Naive thymus-derived CD4-positive, alpha-beta T cell (primary cell): ENCODE measurements at regions not wholly inside any gene's neighbourhood (a gene's known extent, or its start where the extent isn't known, plus 50 kb on each side); places are given as distances from the start of the nearest gene placed in this dataset.

ENCODE experiments used
- ATAC-seq: fragments of 150-1000 bp; cut with Tn5 transposase; 2 replicates; pipeline ENCODE4 v1.10.0; 2021; ENCODE audit warnings: mild to moderate bottlenecking, moderate library complexity
- CTCF ChIA-PET: fragments of 350-600 bp; sonication (Branson Sonifier 250); formaldehyde crosslinking; loops from one replicate; lab custom pipeline; 2021; ENCODE audit warnings: antibody characterized with exemption; lab: Charles Lee
- POLR2A ChIA-PET: fragments of 350-600 bp; sonication (Branson Sonifier 250); formaldehyde crosslinking; loops from one replicate; lab custom pipeline; 2021; ENCODE audit warnings: antibody characterized with exemption, inconsistent platforms; lab: Charles Lee
- DNase-seq, 9 donors: peaks; one replicate each; pipeline versions ENCODE4 v3.0.0 to v3.0.0-alpha.2; 2020 to 2022; ENCODE audit warnings: mixed read lengths in 1 of 9
- H3K27ac ChIP-seq: one replicate; pipeline ENCODE4 v1.7.0; 2013; ENCODE audit warnings: mild to moderate bottlenecking, low read depth, low read length, moderate library complexity
- H3K27me3 ChIP-seq, 2 donors: one replicate each; pipeline ENCODE4 v1.7.0; 2013; ENCODE audit warnings: low read length in 2 of 2, mild to moderate bottlenecking in 2 of 2, moderate library complexity in 2 of 2; ENCODE audit not compliant: control insufficient read depth in 2 of 2, insufficient read depth in 2 of 2
- H3K36me3 ChIP-seq, 3 experiments: 1 replicate in 2 of 3; 2 replicates in 1 of 3; pipeline ENCODE4 v1.7.0; 2013; ENCODE audit warnings: low read length in 3 of 3, mild to moderate bottlenecking in 3 of 3, moderate library complexity in 1 of 3; ENCODE audit not compliant: insufficient read depth in 3 of 3, control insufficient read depth in 2 of 3
- H3K4me1 ChIP-seq, 2 donors: one replicate each; pipeline ENCODE4 v1.7.0; 2013; ENCODE audit warnings: low read length in 2 of 2, mild to moderate bottlenecking in 2 of 2, moderate library complexity in 1 of 2; ENCODE audit not compliant: control insufficient read depth in 2 of 2, insufficient read depth in 2 of 2
- H3K4me3 ChIP-seq: 2 replicates; pipeline ENCODE4 v1.7.0; 2013; ENCODE audit warnings: mild to moderate bottlenecking, low read length
- H3K9me3 ChIP-seq, 3 experiments: 1 replicate in 2 of 3; 2 replicates in 1 of 3; pipeline ENCODE4 v1.7.0; 2013; ENCODE audit warnings: low read length in 3 of 3; ENCODE audit not compliant: control insufficient read depth in 2 of 3
- H3K27ac Mint-ChIP-seq, 9 donors: one replicate each; pipeline ENCODE4 v1.8.0; 2020 to 2022; ENCODE audit warnings: mixed read lengths in 9 of 9, mild to moderate bottlenecking in 8 of 9, moderate library complexity in 5 of 9, inconsistent platforms in 2 of 9
- H3K27me3 Mint-ChIP-seq, 5 donors: one replicate each; pipeline ENCODE4 v1.8.0; 2021 to 2022; ENCODE audit warnings: mixed read lengths in 5 of 5, mild to moderate bottlenecking in 1 of 5
- H3K36me3 Mint-ChIP-seq, 5 donors: one replicate each; pipeline ENCODE4 v1.8.0; 2020 to 2022; ENCODE audit warnings: mixed read lengths in 5 of 5, mild to moderate bottlenecking in 3 of 5, inconsistent platforms in 1 of 5
- H3K4me1 Mint-ChIP-seq, 7 donors: one replicate each; pipeline ENCODE4 v1.8.0; 2020 to 2022; ENCODE audit warnings: mixed read lengths in 7 of 7, mild to moderate bottlenecking in 3 of 7, inconsistent platforms in 1 of 7
- H3K4me3 Mint-ChIP-seq, 10 donors: one replicate each; pipeline ENCODE4 v1.8.0; 2020 to 2022; ENCODE audit warnings: mild to moderate bottlenecking in 10 of 10, mixed read lengths in 10 of 10, moderate library complexity in 6 of 10, inconsistent platforms in 2 of 10
- H3K9me3 Mint-ChIP-seq, 11 donors: one replicate each; pipeline ENCODE4 v1.8.0; 2020 to 2022; ENCODE audit warnings: mixed read lengths in 11 of 11, mild to moderate bottlenecking in 4 of 11, inconsistent platforms in 1 of 11, moderate library complexity in 1 of 11
- intact Hi-C, 2 donors: fragments of 100-400 bp; cut with micrococcal nuclease; formaldehyde crosslinking; loops; one replicate each; pipeline ENCODE4 v1.15.1; 2023

DNA sequence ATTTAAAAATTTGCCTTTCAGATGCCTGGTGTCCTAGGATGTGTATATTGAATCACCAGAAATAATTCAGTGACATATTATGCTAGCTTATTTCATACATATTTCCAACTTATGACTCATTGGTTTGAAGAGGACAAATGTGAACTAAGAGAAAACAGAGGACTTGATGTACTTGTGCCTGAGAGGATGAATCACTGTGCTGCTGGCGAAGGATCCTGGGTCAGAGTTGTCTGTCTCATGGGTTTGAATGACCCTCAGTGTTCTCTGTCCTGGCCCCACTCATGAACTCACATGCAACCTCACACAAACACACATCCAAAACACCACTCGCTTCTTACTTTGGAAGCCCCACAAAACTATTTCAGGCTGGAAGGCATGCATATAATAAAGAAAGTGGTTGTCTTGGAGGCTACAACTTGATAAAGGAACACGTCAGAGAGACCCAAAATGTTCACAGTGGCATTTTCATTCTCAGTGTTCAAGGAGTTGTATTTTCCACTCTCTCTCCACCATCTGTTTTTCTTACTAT is 129.0 kb upstream of the SPRY2 start:
- H3K27me3 Mint-ChIP-seq, result no peaks in the 10 kb centered on the region
- H3K4me3 ChIP-seq, result no peak overlapping the region
- no peak overlapping the region for H3K4me3 Mint-ChIP-seq
- H3K27ac Mint-ChIP-seq, result no peak overlapping the region
- H3K36me3 ChIP-seq, result no peaks in the 10 kb centered on the region
- H3K4me1 Mint-ChIP-seq, result peaks cover 0 to 3% (median 0%) of the 10 kb centered on the region in 7 donors
- H3K27me3 ChIP-seq, result no peaks in the 10 kb centered on the region
- H3K27ac ChIP-seq, result no peak overlapping the region
- no peaks in the 10 kb centered on the region for H3K4me1 ChIP-seq
- no peaks in the 10 kb centered on the region for H3K9me3 ChIP-seq
- POLR2A ChIA-PET, result no interaction called here
- H3K9me3 Mint-ChIP-seq, result peaks cover 0 to 9% (median 2%) of the 10 kb centered on the region in 11 donors
- intact Hi-C loops, result no loop called here
- no peak for DNase-seq
- H3K36me3 Mint-ChIP-seq, result no peaks in the 10 kb centered on the region
- ATAC-seq, result peak; percentile 78
- CTCF ChIA-PET, result no interaction called here

DNA sequence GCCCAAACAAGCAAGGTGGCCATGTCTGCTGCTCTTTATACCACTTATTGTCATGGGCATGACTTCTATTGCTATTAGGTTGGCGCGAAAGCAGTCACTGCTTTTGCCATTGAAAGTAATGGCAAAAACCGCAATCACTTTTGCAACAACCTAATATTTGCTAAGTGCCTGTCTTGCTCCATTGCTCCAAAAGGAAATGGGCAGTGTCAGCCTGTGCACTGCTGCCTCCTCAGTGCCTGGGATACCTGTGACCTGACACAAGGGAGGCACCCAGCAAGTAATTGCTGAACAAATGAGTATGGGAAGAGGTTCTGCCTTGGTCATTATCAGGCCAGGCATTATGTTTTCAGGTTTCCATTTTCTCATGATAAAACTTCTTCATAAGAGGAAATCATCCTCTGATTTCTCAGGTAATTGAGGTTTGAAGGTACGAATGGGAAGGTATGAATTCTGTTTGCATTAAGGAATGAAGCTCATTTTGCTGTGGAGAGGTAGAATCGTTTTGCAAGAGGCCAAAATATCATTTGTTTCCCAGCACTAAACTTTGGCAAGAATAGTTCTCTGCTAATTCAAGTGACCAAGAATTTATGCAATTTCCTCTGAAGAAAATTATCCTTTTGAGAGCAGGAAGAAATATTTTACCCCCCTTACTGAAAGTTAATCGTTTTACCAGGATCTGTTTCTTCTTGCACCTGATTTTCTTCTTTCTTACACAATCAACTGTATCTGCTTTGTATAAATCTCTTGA is 128.4 kb upstream of the SPRY2 start:
- Histone ChIP-seq H3K27ac (no peak overlapping the region), H3K4me1 (no peaks in the 10 kb centered on the region), H3K4me3 (no peak overlapping the region), H3K36me3 (no peaks in the 10 kb centered on the region), H3K27me3 (no peaks in the 10 kb centered on the region), H3K9me3 (no peaks in the 10 kb centered on the region)
- intact Hi-C loops, result no loop called here
- ChIA-PET POLR2A (no interaction called here), CTCF (no interaction called here)
- ATAC-seq, result no peak
- no peaks in the 10 kb centered on the region for H3K36me3 Mint-ChIP-seq
- H3K4me3 Mint-ChIP-seq, result no peak overlapping the region
- H3K9me3 Mint-ChIP-seq, result peaks cover 0 to 9% (median 2%) of the 10 kb centered on the region in 11 donors
- DNase-seq, result no peak
- peaks cover 0 to 3% (median 0%) of the 10 kb centered on the region in 7 donors for H3K4me1 Mint-ChIP-seq
- H3K27me3 Mint-ChIP-seq, result no peaks in the 10 kb centered on the region
- no peak overlapping the region for H3K27ac Mint-ChIP-seq

GRCh38 chr13:80465321-80465720 is 124.4 kb upstream of the SPRY2 start:
- Mint-ChIP-seq H3K36me3 (no peaks in the 10 kb centered on the region), H3K4me3 (no peak overlapping the region), H3K4me1 (peaks cover 0 to under 1% (median 0%) of the 10 kb centered on the region in 7 donors), H3K9me3 (peaks cover 0 to 9% (median 0%) of the 10 kb centered on the region in 11 donors), H3K27me3 (no peaks in the 10 kb centered on the region), H3K27ac (no peak overlapping the region)
- intact Hi-C loops, result no loop called here
- CTCF ChIA-PET, result no interaction called here
- DNase-seq (no peak), ATAC-seq (no peak)
- Histone ChIP-seq H3K36me3 (no peaks in the 10 kb centered on the region), H3K4me1 (no peaks in the 10 kb centered on the region), H3K27me3 (no peaks in the 10 kb centered on the region), H3K4me3 (no peak overlapping the region), H3K27ac (no peak overlapping the region), H3K9me3 (no peaks in the 10 kb centered on the region)
- POLR2A ChIA-PET, result no interaction called here

DNA sequence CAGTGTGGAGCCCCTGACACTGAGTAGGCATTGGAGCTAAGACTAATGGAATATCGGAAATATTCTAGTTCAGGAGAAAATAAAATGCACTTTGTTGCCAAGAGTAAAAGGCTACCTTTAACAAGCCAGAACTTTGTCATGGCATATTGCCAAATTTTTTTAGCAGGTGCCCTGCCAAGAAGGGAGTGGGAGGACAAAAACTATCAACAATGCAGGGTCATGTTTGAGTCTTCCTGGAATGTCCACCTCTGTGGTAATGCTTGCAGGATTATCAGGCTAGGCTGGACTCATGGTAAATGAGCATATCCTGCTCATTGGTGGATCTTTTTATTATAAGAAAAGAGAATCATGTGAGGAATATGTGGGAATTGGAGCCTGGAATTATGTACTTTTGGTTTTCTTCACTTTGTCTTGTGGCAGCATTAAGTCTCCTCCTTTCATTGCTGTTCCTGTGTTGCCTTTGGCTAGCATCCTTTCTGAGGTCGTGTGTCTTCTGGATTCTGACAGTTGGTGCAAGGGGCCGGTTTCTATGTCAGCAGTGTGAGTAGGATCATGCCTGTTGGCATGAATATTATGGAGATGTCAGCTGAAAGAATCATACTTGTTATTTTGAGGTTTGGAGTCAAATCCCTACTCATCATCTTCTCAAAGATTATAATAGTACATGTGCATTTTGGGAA is 122.9 kb upstream of the SPRY2 start:
- H3K36me3 Mint-ChIP-seq, result no peaks in the 10 kb centered on the region
- no peaks in the 10 kb centered on the region for H3K4me1 Mint-ChIP-seq
- no peaks in the 10 kb centered on the region for H3K9me3 ChIP-seq
- ChIA-PET POLR2A (no interaction called here), CTCF (no interaction called here)
- no peaks in the 10 kb centered on the region for H3K27me3 ChIP-seq
- no peak overlapping the region for H3K4me3 ChIP-seq
- H3K4me1 ChIP-seq, result no peaks in the 10 kb centered on the region
- no peak overlapping the region for H3K27ac Mint-ChIP-seq
- H3K36me3 ChIP-seq, result no peaks in the 10 kb centered on the region
- H3K27ac ChIP-seq, result no peak overlapping the region
- intact Hi-C loops, result no loop called here
- peaks cover 0 to 9% (median 0%) of the 10 kb centered on the region in 11 donors for H3K9me3 Mint-ChIP-seq
- ATAC-seq (no peak), DNase-seq (no peak)
- no peak overlapping the region for H3K4me3 Mint-ChIP-seq
- no peaks in the 10 kb centered on the region for H3K27me3 Mint-ChIP-seq

DNA sequence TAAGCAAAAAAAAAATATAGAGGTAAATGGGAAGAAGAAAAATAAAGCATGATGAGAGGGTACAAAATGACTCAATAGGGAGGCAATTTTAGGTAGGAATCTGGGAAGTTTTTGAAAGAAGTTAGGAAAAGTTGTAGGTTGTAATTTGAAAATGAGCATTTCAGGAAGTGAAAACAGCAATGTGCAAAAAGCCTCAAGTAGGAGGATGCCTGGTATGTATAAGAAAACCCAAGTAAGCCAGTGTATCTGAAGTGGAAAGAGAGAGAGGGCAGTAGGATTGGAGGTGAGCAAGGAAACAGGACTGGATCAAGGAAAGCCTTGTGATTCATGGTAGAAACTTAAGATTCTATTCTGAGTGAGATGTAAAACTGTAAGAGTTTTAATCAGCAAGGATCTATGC is 121.6 kb upstream of the SPRY2 start:
- ChIA-PET POLR2A (no interaction called here), CTCF (no interaction called here)
- no peak for ATAC-seq
- H3K4me3 Mint-ChIP-seq, result no peak overlapping the region
- H3K27me3 ChIP-seq, result no peaks in the 10 kb centered on the region
- no peaks in the 10 kb centered on the region for H3K27me3 Mint-ChIP-seq
- H3K4me1 ChIP-seq, result no peaks in the 10 kb centered on the region
- no peaks in the 10 kb centered on the region for H3K36me3 Mint-ChIP-seq
- H3K27ac Mint-ChIP-seq, result no peak overlapping the region
- H3K9me3 Mint-ChIP-seq, result peaks cover 0 to 9% (median 0%) of the 10 kb centered on the region in 11 donors
- H3K27ac ChIP-seq, result no peak overlapping the region
- H3K4me3 ChIP-seq, result no peak overlapping the region
- no peaks in the 10 kb centered on the region for H3K36me3 ChIP-seq
- no peaks in the 10 kb centered on the region for H3K9me3 ChIP-seq
- H3K4me1 Mint-ChIP-seq, result no peaks in the 10 kb centered on the region
- intact Hi-C loops, result no loop called here
- DNase-seq, result no peak

- H3K27ac Mint-ChIP-seq, result no peak overlapping the region
- no peak for ATAC-seq
- POLR2A ChIA-PET, result no interaction called here
- H3K9me3 Mint-ChIP-seq, result peaks cover 0 to 9% (median 0%) of the 10 kb centered on the region in 11 donors
- Histone ChIP-seq H3K9me3 (no peaks in the 10 kb centered on the region), H3K4me3 (no peak overlapping the region), H3K27ac (no peak overlapping the region), H3K4me1 (no peaks in the 10 kb centered on the region), H3K36me3 (no peaks in the 10 kb centered on the region), H3K27me3 (no peaks in the 10 kb centered on the region)
- DNase-seq, result no peak
- CTCF ChIA-PET, result no interaction called here
- H3K4me3 Mint-ChIP-seq, result no peak overlapping the region
- no peaks in the 10 kb centered on the region for H3K4me1 Mint-ChIP-seq
- H3K27me3 Mint-ChIP-seq, result no peaks in the 10 kb centered on the region
- intact Hi-C loops, result no loop called here
- H3K36me3 Mint-ChIP-seq, result no peaks in the 10 kb centered on the region
Measured at GRCh38 chr13:80462037-80462436, 121.1 kb upstream of the SPRY2 start.
